ENCODE measurements at regions not wholly inside any gene's neighbourhood (a gene's known extent, or its start where the extent isn't known, plus 50 kb on each side); places are given as distances from the start of the nearest gene placed in this dataset.

DNA sequence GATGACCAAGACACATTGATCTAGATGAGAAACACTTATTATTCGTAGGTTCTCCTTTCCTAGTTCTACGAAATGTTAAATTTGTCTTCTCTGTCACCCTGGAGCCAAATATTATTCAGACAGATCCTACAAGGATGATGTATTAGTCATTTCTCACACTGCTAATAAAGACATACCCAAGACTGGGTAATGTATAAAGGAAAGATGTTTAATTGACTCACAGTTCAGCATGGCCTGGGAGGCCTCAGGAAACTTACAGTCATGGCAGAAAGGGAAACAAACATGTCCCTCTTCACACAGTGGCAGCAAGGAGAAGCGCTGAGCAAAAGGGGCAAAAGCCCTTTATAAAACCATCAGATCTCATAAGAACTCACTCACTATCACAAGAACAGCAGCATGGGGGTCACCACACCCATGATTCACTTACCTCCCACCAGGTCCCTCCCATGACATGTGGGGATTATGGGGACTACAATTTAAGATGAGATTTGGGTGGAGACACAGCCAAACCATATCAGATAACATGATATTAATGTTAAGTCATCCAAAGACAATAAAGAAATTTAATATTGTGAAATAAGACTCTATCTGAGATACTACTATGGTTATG is 1248.8 kb upstream of the SLC10A2 start:
- no peak overlapping the region for H3K4me3 ChIP-seq (ENCODE audit: low read depth, low read length)
- DNase-seq (ENCODE audit: low read depth), result no peak
- TF ChIP-seq, protein P1, sequence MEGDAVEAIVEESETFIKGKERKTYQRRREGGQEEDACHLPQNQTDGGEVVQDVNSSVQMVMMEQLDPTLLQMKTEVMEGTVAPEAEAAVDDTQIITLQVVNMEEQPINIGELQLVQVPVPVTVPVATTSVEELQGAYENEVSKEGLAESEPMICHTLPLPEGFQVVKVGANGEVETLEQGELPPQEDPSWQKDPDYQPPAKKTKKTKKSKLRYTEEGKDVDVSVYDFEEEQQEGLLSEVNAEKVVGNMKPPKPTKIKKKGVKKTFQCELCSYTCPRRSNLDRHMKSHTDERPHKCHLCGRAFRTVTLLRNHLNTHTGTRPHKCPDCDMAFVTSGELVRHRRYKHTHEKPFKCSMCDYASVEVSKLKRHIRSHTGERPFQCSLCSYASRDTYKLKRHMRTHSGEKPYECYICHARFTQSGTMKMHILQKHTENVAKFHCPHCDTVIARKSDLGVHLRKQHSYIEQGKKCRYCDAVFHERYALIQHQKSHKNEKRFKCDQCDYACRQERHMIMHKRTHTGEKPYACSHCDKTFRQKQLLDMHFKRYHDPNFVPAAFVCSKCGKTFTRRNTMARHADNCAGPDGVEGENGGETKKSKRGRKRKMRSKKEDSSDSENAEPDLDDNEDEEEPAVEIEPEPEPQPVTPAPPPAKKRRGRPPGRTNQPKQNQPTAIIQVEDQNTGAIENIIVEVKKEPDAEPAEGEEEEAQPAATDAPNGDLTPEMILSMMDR (IDR thresholded peaks at IDR 0.05; ENCODE audit: low read depth, low read length), result no peak
- no peak for TF ChIP-seq POLR2A (IDR thresholded peaks at IDR 0.05; ENCODE audit: extremely low read depth, insufficient read length)
- no peak for TF ChIP-seq MYC (IDR thresholded peaks at IDR 0.05; ENCODE audit: low read depth, low read length)

DNA sequence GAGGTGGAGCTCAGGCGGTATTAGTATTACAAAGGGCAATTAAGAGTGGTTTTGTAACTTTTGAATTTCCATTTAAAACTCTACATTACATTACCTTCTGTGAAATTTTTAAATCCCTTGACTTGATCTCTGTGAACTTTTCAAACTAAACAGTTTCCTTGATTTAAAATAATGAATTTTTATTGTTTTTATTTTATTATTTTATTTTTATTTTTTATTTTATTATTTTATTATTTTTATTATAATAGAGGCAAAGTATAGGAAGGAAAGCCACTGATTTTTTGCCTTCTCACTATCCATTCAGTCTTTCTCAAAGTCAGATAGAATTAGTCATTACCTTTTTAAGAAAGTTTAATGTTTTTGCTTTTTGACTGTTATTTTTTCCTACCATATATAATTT is 1248.1 kb upstream of the SLC10A2 start:
- TF ChIP-seq, protein P2, sequence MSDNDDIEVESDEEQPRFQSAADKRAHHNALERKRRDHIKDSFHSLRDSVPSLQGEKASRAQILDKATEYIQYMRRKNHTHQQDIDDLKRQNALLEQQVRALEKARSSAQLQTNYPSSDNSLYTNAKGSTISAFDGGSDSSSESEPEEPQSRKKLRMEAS (IDR thresholded peaks at IDR 0.05; ENCODE audit: low read depth, low read length), result no peak
- TF ChIP-seq, protein P1 (IDR thresholded peaks at IDR 0.05; ENCODE audit: low read depth, low read length), result no peak
- TF ChIP-seq POLR2A (IDR thresholded peaks at IDR 0.05; ENCODE audit: extremely low read depth, insufficient read length) (no peak), MYC (IDR thresholded peaks at IDR 0.05; ENCODE audit: low read depth, low read length) (no peak)

DNA sequence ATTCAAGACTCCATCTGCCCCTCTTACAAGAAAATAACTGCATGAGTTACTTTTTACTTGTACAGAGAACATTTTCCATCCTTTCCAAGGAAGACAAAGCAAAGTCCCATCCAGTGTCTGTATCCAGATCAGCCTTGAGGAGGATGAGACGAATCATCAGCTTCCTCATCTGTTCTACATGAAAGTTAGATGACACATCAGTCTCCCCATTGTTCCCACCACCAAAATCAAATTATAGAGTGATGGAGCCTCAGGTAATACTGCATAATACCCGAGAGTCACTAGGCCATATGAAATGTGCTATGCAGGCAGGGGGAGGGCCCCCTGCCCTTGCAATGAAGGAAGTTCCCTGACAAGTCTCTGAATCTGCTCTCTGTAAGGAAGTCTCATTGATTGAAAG is 1244.6 kb upstream of the SLC10A2 start:
- no peak for DNase-seq (ENCODE audit: low read depth)
- TF ChIP-seq, protein P1 (IDR thresholded peaks at IDR 0.05; ENCODE audit: low read depth, low read length), result no peak
- TF ChIP-seq POLR2A (IDR thresholded peaks at IDR 0.05; ENCODE audit: extremely low read depth, insufficient read length) (no peak), MYC (IDR thresholded peaks at IDR 0.05; ENCODE audit: low read depth, low read length) (no peak)
- TF ChIP-seq, protein P2 (IDR thresholded peaks at IDR 0.05; ENCODE audit: low read depth, low read length), result no peak
- H3K4me3 ChIP-seq (ENCODE audit: low read depth, low read length), result no peak overlapping the region

More for the DNA sequence above, 1248.1 kb upstream of the SLC10A2 start:
- no peak for DNase-seq (ENCODE audit: low read depth)
- H3K4me3 ChIP-seq (ENCODE audit: low read depth, low read length), result no peak overlapping the region

DNA sequence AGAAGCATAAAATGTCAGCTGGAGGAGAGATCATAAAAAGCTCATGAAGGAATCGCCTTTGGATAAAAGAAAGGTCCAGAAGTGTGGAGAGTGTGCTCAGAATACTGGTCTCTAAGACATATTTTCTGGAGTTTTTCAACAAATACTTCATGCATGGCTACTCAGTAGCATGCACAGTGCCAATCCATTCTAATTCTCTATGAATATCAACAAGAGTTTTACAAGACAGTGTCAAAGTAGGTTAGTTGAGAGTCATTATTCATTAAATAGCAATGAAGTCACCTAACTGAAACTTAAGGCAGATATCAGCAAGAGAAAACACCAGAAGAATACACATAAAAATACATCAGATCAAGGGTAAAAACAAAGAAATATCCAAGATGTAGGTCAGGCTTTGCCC is 1243.2 kb upstream of the SLC10A2 start:
- H3K4me3 ChIP-seq (ENCODE audit: low read depth, low read length), result no peak overlapping the region
- TF ChIP-seq, protein P1 (IDR thresholded peaks at IDR 0.05; ENCODE audit: low read depth, low read length), result no peak
- TF ChIP-seq POLR2A (IDR thresholded peaks at IDR 0.05; ENCODE audit: extremely low read depth, insufficient read length) (no peak), MYC (IDR thresholded peaks at IDR 0.05; ENCODE audit: low read depth, low read length) (no peak)
- TF ChIP-seq, protein P2 (IDR thresholded peaks at IDR 0.05; ENCODE audit: low read depth, low read length), result no peak
- DNase-seq (ENCODE audit: low read depth), result no peak

DNA sequence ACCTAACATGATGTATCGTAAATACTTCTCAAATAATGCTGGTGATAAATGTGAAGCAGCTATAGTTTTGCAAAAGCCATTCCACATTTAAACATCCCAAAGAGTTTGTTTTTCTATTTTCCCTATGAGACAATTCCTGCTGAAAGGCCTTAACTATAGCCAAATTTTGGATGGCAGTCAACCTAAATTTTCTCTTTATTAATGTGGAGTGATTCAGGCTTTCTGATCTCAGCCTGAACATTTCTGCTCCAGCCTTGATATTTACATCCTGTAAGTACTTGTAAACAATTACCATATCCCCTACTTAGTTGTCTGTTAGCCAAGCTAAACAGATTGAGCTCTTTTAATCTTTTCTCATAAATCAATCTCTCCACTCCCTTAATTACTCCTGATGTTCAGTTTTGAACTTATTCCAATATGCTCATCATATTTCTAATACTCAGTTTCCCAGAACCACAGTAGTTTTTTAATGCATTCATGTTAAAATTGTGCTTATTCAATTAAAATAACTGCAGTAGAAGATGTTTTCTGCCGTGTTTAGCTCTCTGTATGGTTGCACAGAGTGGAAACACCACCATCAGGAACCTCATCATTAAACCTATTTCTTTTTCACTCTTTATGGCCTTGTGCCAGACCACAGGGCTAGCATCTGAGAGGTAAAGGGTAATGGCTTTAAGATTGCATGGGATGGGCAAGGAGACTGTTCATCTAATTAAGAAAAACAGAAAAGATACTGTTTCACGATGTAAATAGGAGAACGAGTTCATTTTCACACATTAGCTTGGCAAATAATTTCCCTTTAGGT is 1235.2 kb upstream of the SLC10A2 start:
- no peak for DNase-seq (ENCODE audit: low read depth)
- H3K4me3 ChIP-seq (ENCODE audit: low read depth, low read length), result no peak overlapping the region
- TF ChIP-seq, protein P1 (IDR thresholded peaks at IDR 0.05; ENCODE audit: low read depth, low read length), result no peak
- TF ChIP-seq MYC (IDR thresholded peaks at IDR 0.05; ENCODE audit: low read depth, low read length) (no peak), POLR2A (IDR thresholded peaks at IDR 0.05; ENCODE audit: extremely low read depth, insufficient read length) (no peak)
- TF ChIP-seq, protein P2 (IDR thresholded peaks at IDR 0.05; ENCODE audit: low read depth, low read length), result no peak

Data from NB4 (cell line).